ENCODE measurements at regions not wholly inside any gene's neighbourhood (a gene's known extent, or its start where the extent isn't known, plus 50 kb on each side); places are given as distances from the start of the nearest gene placed in this dataset.

DNA sequence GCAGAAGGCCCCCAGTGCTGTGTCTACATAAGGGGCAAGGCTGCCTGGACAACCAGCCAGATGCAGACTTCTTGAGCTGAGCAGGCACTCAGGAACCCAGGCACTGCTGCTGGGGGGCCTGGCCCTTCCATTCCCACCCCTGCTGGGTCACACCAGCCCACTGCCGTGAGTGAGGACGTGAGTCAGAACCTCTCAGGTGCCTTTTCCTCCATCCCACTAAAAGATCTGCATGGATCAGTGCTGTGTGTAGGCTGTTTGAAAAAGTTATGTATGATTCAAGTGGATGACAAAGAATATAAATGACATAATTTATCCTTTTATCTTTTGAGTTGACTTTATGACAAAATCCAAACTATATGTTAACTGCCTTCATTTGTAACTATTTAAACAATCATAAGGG is 499.3 kb downstream of the INHBA start (continued):
- TF ChIP-seq CTBP2 (IDR thresholded peaks at IDR 0.05; ENCODE audit: borderline replicate concordance, insufficient read depth, insufficient read length, low read length) (no peak), TAF1 (IDR thresholded peaks at IDR 0.05; ENCODE audit: low read depth, low read length) (no peak), RBBP5 (IDR thresholded peaks at IDR 0.05; ENCODE audit: borderline replicate concordance, low read depth, low read length) (no peak)
